Caco-2 (cell line): ENCODE measurements at regions not wholly inside any gene's neighbourhood (a gene's known extent, or its start where the extent isn't known, plus 50 kb on each side); places are given as distances from the start of the nearest gene placed in this dataset.

Source experiments
- BruUV-seq: library from RNA; stranded (reverse); fragments of 400-500 nt; replicated peaks from 2 replicates; lab custom pipeline; 2021; lab: Mats Ljungman, UMichigan
- CTCF ChIA-PET: fragments of 300-600 bp; sonication (Branson Sonifier 250); formaldehyde crosslinking; loops from one replicate; lab custom pipeline; 2022; ENCODE audit warnings: antibody characterized with exemption; lab: Charles Lee
- POLR2A ChIA-PET: fragments of 300-600 bp; sonication (Branson Sonifier 250); formaldehyde crosslinking; loops from one replicate; lab custom pipeline; 2022; ENCODE audit warnings: antibody characterized with exemption; lab: Charles Lee
- DNase-seq, 2 experiments: peaks; one replicate each; pipeline versions ENCODE4 v3.0.0 to v3.0.0-alpha.2; 2020 to 2022
- H3K27me3 ChIP-seq: replicated peaks from 2 replicates; pipeline ENCODE4 v1.6.0; 2011; ENCODE audit warnings: low read length; ENCODE audit not compliant: control insufficient read depth, insufficient read depth
- H3K36me3 ChIP-seq: 2 replicates; pipeline ENCODE4 v1.5.1; 2011; ENCODE audit warnings: low read length; ENCODE audit not compliant: control insufficient read depth, insufficient read depth
- H3K4me1 ChIP-seq: fragments of 250-450 bp; sonication (Bioruptor Pico); 2 replicates; pipeline ENCODE4 v1.5.1; 2020; ENCODE audit warnings: mild to moderate bottlenecking
- H3K4me3 ChIP-seq: 2 replicates; pipeline ENCODE4 v1.5.1; 2011; ENCODE audit warnings: low read depth, mild to moderate bottlenecking, control low read depth, low read length
- H3K9me3 ChIP-seq: fragments of 250-450 bp; sonication (Bioruptor Pico); 2 replicates; pipeline ENCODE4 v1.5.1; 2020; ENCODE audit warnings: mild to moderate bottlenecking, moderate library complexity
- H3K27ac Mint-ChIP-seq: one replicate; pipeline ENCODE4 v1.8.0; 2022; ENCODE audit warnings: mixed read lengths; ENCODE audit not compliant: unreplicated experiment
- H3K27me3 Mint-ChIP-seq: one replicate; pipeline ENCODE4 v1.8.0; 2022; ENCODE audit warnings: mixed read lengths; ENCODE audit not compliant: insufficient read depth, unreplicated experiment
- H3K36me3 Mint-ChIP-seq: one replicate; pipeline ENCODE4 v1.8.0; 2022; ENCODE audit warnings: mild to moderate bottlenecking, mixed read lengths; ENCODE audit not compliant: insufficient read depth, unreplicated experiment
- H3K4me1 Mint-ChIP-seq: one replicate; pipeline ENCODE4 v1.8.0; 2022; ENCODE audit warnings: low read depth, mixed read lengths; ENCODE audit not compliant: unreplicated experiment
- H3K4me3 Mint-ChIP-seq: one replicate; pipeline ENCODE4 v1.8.0; 2022; ENCODE audit warnings: mild to moderate bottlenecking, moderate library complexity, mixed read lengths; ENCODE audit not compliant: unreplicated experiment
- H3K9me3 Mint-ChIP-seq: one replicate; pipeline ENCODE4 v1.8.0; 2022; ENCODE audit warnings: mixed read lengths; ENCODE audit not compliant: unreplicated experiment
- CTCF ChIP-seq, 2 experiments: fragments of 200-600 bp in 1 of 2; IDR thresholded peaks; 1 replicate in 1 of 2; 2 replicates in 1 of 2; pipeline versions ENCODE4 v1.5.1 to v1.8.0; 2011 to 2022; ENCODE audit warnings: antibody characterized with exemption in 1 of 2, control low read depth in 1 of 2, inconsistent platforms in 1 of 2, low read depth in 1 of 2, low read length in 1 of 2, mild to moderate bottlenecking in 1 of 2, moderate library complexity in 1 of 2; ENCODE audit not compliant: insufficient read depth in 1 of 2, severe bottlenecking in 1 of 2, unreplicated experiment in 1 of 2
- intact Hi-C: fragments of 100-400 bp; cut with micrococcal nuclease; formaldehyde crosslinking; loops from one replicate; pipeline ENCODE4 v1.10.0; 2022; ENCODE audit not compliant: unreplicated experiment

- no peaks in the 10 kb centered on the region for H3K9me3 Mint-ChIP-seq
- no peaks in the 10 kb centered on the region for H3K27me3 Mint-ChIP-seq
- BruUV-seq, result no TSS peak
- ChIA-PET POLR2A (interaction anchor here (0.6 kb wide), 1 partner anchor 1780 kb away, joined by 5 read pairs; no protein-coding TSS in a partner anchor), CTCF (no interaction called here)
- DNase-seq, result no peak
- no peaks in the 10 kb centered on the region for H3K27me3 ChIP-seq
- no peaks in the 10 kb centered on the region for H3K4me1 ChIP-seq
- H3K4me3 ChIP-seq, result no peak overlapping the region
- no peak for TF ChIP-seq CTCF (IDR thresholded peaks at IDR 0.05; ENCODE audit: insufficient read depth in 1 of 2, low read depth in 1 of 2, low read length in 1 of 2, severe bottlenecking in 1 of 2, unreplicated experiment in 1 of 2)
- no peaks in the 10 kb centered on the region for H3K36me3 Mint-ChIP-seq
- no peak overlapping the region for H3K4me3 Mint-ChIP-seq
- H3K27ac Mint-ChIP-seq, result no peak overlapping the region
- H3K36me3 ChIP-seq, result no peaks in the 10 kb centered on the region
- no peaks in the 10 kb centered on the region for H3K4me1 Mint-ChIP-seq
- H3K9me3 ChIP-seq, result no peaks in the 10 kb centered on the region
- intact Hi-C loops, result no loop called here
Measured at GRCh38 chr18:54090856-54091255, 133.6 kb downstream of the MBD2 start.

- CTCF ChIA-PET, result no interaction called here
- H3K36me3 Mint-ChIP-seq, result no peaks in the 10 kb centered on the region
- Histone ChIP-seq H3K36me3 (no peaks in the 10 kb centered on the region), H3K9me3 (no peaks in the 10 kb centered on the region), H3K4me3 (no peak overlapping the region), H3K4me1 (no peaks in the 10 kb centered on the region), H3K27me3 (no peaks in the 10 kb centered on the region)
- DNase-seq, result no peak
- no peak for TF ChIP-seq CTCF (IDR thresholded peaks at IDR 0.05; ENCODE audit: insufficient read depth in 1 of 2, low read depth in 1 of 2, low read length in 1 of 2, severe bottlenecking in 1 of 2, unreplicated experiment in 1 of 2)
- H3K4me3 Mint-ChIP-seq, result no peak overlapping the region
- H3K27ac Mint-ChIP-seq, result no peak overlapping the region
- H3K27me3 Mint-ChIP-seq, result no peaks in the 10 kb centered on the region
- intact Hi-C loops, result no loop called here
- BruUV-seq, result no TSS peak
- H3K4me1 Mint-ChIP-seq, result no peaks in the 10 kb centered on the region
- POLR2A ChIA-PET, result no interaction called here
- H3K9me3 Mint-ChIP-seq, result no peaks in the 10 kb centered on the region
Measured at GRCh38 chr18:54089749-54090459, 134.6 kb downstream of the MBD2 start.

GRCh38 chr18:54086863-54087262 is 137.6 kb downstream of the MBD2 start:
- Mint-ChIP-seq H3K4me3 (no peak overlapping the region), H3K27me3 (no peaks in the 10 kb centered on the region), H3K9me3 (peaks cover 9% of the 10 kb centered on the region), H3K36me3 (no peaks in the 10 kb centered on the region), H3K4me1 (no peaks in the 10 kb centered on the region), H3K27ac (no peak overlapping the region)
- CTCF ChIA-PET, result no interaction called here
- no peak for TF ChIP-seq CTCF (IDR thresholded peaks at IDR 0.05; ENCODE audit: insufficient read depth in 1 of 2, low read depth in 1 of 2, low read length in 1 of 2, severe bottlenecking in 1 of 2, unreplicated experiment in 1 of 2)
- Histone ChIP-seq H3K36me3 (no peaks in the 10 kb centered on the region), H3K9me3 (no peaks in the 10 kb centered on the region), H3K4me1 (no peaks in the 10 kb centered on the region), H3K27me3 (no peaks in the 10 kb centered on the region), H3K4me3 (no peak overlapping the region)
- intact Hi-C loops, result no loop called here
- BruUV-seq, result no TSS peak
- no peak for DNase-seq
- POLR2A ChIA-PET, result no interaction called here
